ENCODE measurements at regions not wholly inside any gene's neighbourhood (a gene's known extent, or its start where the extent isn't known, plus 50 kb on each side); places are given as distances from the start of the nearest gene placed in this dataset.

GRCh38 chr4:29175291-29175690 lies 1544.9 kb upstream of the PCDH7 start:
- Histone ChIP-seq H3K27ac (no peak overlapping the region), H3K36me3 (no peaks in the 10 kb centered on the region)
- TF ChIP-seq POLR2A (IDR thresholded peaks at IDR 0.05) = no peak
- TF ChIP-seq, protein P1, sequence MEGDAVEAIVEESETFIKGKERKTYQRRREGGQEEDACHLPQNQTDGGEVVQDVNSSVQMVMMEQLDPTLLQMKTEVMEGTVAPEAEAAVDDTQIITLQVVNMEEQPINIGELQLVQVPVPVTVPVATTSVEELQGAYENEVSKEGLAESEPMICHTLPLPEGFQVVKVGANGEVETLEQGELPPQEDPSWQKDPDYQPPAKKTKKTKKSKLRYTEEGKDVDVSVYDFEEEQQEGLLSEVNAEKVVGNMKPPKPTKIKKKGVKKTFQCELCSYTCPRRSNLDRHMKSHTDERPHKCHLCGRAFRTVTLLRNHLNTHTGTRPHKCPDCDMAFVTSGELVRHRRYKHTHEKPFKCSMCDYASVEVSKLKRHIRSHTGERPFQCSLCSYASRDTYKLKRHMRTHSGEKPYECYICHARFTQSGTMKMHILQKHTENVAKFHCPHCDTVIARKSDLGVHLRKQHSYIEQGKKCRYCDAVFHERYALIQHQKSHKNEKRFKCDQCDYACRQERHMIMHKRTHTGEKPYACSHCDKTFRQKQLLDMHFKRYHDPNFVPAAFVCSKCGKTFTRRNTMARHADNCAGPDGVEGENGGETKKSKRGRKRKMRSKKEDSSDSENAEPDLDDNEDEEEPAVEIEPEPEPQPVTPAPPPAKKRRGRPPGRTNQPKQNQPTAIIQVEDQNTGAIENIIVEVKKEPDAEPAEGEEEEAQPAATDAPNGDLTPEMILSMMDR (IDR thresholded peaks at IDR 0.05) = no peak
- TF ChIP-seq EP300 (IDR thresholded peaks at IDR 0.05) = no peak

GRCh38 chr4:29199025-29199424 lies 1521.1 kb upstream of the PCDH7 start:
- H3K36me3 ChIP-seq = no peaks in the 10 kb centered on the region
- no peak for DNase-seq (ENCODE audit: low spot score in 2 of 2)
- no peak overlapping the region for H3K27ac ChIP-seq
- TF ChIP-seq, protein P1 (IDR thresholded peaks at IDR 0.05) = no peak
- TF ChIP-seq POLR2A (IDR thresholded peaks at IDR 0.05) (no peak), EP300 (IDR thresholded peaks at IDR 0.05) (no peak)
- no peaks in the 10 kb centered on the region for H3K4me1 ChIP-seq
- WGBS, 2 donors = 74% methylated on average over 2 of the region's 2 CpGs
- no peak overlapping the region for H3K4me3 ChIP-seq
- no peaks in the 10 kb centered on the region for H3K9me3 ChIP-seq
- no peaks in the 10 kb centered on the region for H3K27me3 ChIP-seq

More at GRCh38 chr4:29175291-29175690, 1544.9 kb upstream of the PCDH7 start:
- no peak for DNase-seq (ENCODE audit: low spot score in 2 of 2)
- no peaks in the 10 kb centered on the region for H3K9me3 ChIP-seq
- 69 to 89% methylated on average over 1 of the region's 1 CpG for WGBS, 2 donors
- H3K4me1 ChIP-seq = no peaks in the 10 kb centered on the region
- no peak overlapping the region for H3K4me3 ChIP-seq
- H3K27me3 ChIP-seq = no peaks in the 10 kb centered on the region

DNA sequence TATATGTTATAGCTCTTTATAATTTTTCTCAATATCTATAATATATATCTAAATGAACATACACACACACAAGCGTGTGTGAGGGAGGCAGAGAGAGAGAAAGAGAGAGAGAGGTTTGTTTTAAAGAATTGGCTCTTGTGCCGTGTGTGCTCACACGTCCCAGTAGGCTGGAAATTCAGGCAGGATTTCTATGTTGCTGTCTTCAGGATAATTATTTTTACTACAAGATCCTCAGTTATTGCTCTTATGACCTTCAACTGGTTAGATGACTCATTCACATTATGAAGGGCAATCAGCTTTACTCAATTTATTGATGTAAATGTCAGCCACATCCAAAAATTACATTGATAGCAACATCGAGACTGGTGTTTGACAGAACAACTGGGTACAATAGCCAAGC lies 1520.7 kb upstream of the PCDH7 start:
- no peaks in the 10 kb centered on the region for H3K27me3 ChIP-seq
- H3K9me3 ChIP-seq = no peaks in the 10 kb centered on the region
- TF ChIP-seq, protein P1 (IDR thresholded peaks at IDR 0.05) = no peak
- TF ChIP-seq POLR2A (IDR thresholded peaks at IDR 0.05) = no peak
- TF ChIP-seq EP300 (IDR thresholded peaks at IDR 0.05) = no peak
- H3K27ac ChIP-seq = no peak overlapping the region
- no peaks in the 10 kb centered on the region for H3K4me1 ChIP-seq
- H3K4me3 ChIP-seq = no peak overlapping the region
- 37 to 38% methylated on average over 4 of the region's 4 CpGs for WGBS, 2 donors
- no peak for DNase-seq (ENCODE audit: low spot score in 2 of 2)
- H3K36me3 ChIP-seq = no peaks in the 10 kb centered on the region

- no peaks in the 10 kb centered on the region for H3K36me3 ChIP-seq
- H3K9me3 ChIP-seq = no peaks in the 10 kb centered on the region
- H3K27me3 ChIP-seq = no peaks in the 10 kb centered on the region
- H3K4me1 ChIP-seq = no peaks in the 10 kb centered on the region
- H3K27ac ChIP-seq = no peak overlapping the region
- DNase-seq (ENCODE audit: low spot score in 2 of 2) = no peak
- H3K4me3 ChIP-seq = no peak overlapping the region
- TF ChIP-seq POLR2A (IDR thresholded peaks at IDR 0.05) (no peak), EP300 (IDR thresholded peaks at IDR 0.05) (no peak)
- TF ChIP-seq, protein P1 (IDR thresholded peaks at IDR 0.05) = no peak
- WGBS, 2 donors = 81 to 88% methylated on average over 1 of the region's 1 CpG
Observed at GRCh38 chr4:29213020-29213419, 1507.1 kb upstream of the PCDH7 start.

GRCh38 chr4:29220761-29221160 lies 1499.4 kb upstream of the PCDH7 start:
- no peak for DNase-seq (ENCODE audit: low spot score in 2 of 2)
- Histone ChIP-seq H3K9me3 (no peaks in the 10 kb centered on the region), H3K4me3 (no peak overlapping the region), H3K27me3 (no peaks in the 10 kb centered on the region), H3K4me1 (no peaks in the 10 kb centered on the region), H3K27ac (no peak overlapping the region), H3K36me3 (no peaks in the 10 kb centered on the region)
- TF ChIP-seq EP300 (IDR thresholded peaks at IDR 0.05) (no peak), POLR2A (IDR thresholded peaks at IDR 0.05) (no peak)
- TF ChIP-seq, protein P1 (IDR thresholded peaks at IDR 0.05) = no peak
- 32 to 52% methylated on average over 1 of the region's 1 CpG for WGBS, 2 donors

All from tibial nerve (tissue), 4 donors.